GM19324 (cell line): ENCODE measurements at regions not wholly inside any gene's neighbourhood (a gene's known extent, or its start where the extent isn't known, plus 50 kb on each side); places are given as distances from the start of the nearest gene placed in this dataset.
"Not testable (repeated sequence)": the region's sequence is repeated elsewhere in the genome, so short reads cannot be mapped to it uniquely, and the experiment has no call there.

Source experiments
- ATAC-seq: cut with Tn5 transposase; IDR thresholded peaks from one replicate; pipeline ENCODE4 v1.9.1; 2021; ENCODE audit warnings: mild to moderate bottlenecking, moderate library complexity; ENCODE audit not compliant: unreplicated experiment, low FRiP score

- no peak for ATAC-seq
Observed at GRCh38 chr2:193868132-193868531, 1673.4 kb upstream of the TMEFF2 start.

GRCh38 chr2:193867454-193867853 is 1672.7 kb upstream of the TMEFF2 start:
- no peak for ATAC-seq

DNA sequence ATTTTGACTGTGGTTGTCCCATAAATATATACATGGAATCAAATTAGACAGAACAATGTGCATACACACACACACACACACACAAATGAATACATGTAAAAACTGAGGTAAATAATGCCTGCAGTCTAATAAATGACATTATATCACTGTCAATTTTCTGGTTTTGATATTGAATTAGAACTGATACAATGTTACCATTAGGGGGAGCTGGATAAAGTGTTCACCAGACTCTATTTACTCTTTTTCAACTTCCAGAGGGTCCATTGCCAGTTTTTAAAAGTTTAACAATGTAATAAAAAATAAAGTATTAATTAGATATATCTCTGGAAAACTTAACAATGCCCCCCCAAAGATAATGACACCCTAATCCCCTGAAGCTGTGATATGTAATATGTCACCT is 1666.8 kb upstream of the TMEFF2 start:
- no peak for ATAC-seq

GRCh38 chr2:193847991-193848390 is 1653.3 kb upstream of the TMEFF2 start:
- no peak for ATAC-seq

DNA sequence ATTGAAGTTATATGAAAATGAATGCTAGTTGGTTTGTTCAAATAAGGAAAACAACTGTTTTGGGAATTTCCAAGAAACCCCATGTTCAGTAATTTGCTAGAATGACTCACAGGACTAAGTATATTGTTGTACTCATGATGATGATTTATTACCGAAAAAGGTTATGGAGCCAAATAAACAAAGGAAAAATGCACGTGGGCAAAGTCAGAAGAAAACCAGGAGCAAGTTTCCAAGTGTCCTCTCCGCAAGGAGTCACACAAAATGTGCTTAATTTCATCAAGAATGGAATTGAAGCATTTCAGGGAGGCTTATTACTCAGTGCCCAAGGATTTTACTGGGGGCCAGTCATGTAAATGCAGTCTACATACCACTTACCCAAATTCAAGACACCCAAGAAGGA is 1652.4 kb upstream of the TMEFF2 start:
- ATAC-seq = no peak

DNA sequence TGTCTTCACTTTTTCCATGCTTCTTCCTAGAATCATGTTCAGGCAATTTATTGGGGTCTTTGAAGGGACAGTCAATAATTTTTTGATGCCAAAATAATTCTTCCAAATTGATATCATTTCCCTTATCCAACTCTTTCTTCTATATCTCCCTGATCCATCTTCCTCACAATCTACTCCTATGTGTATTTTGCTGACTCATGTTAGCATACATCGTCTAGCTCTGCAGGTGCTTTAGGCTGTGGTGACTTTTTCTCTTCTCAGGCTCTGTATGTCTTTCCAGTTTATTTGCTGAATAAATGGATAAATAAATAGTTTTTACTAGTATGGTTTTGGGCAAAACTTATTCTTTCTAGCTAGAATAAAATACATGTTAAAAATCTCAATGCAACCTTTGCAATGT is 1650.9 kb upstream of the TMEFF2 start:
- no peak for ATAC-seq

DNA sequence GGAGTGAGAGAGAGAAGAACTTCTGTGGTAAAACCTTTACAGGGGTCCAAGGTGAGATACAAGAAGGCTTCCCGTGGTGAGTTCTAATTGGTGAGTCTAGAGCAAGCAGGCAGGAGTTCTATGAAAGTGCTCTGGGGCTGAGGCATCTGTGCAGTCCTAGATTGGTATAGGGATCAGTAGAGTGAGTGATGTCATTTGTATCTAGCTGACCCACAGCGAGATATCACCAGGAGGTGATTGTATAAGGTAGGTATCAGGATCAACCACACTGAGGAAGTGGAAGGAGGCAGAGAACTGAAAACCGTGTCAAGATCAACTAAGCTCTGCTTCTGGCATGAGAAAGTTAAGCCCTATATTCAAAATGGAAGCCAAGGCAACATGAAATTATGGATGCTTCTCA is 1648.9 kb upstream of the TMEFF2 start:
- no peak for ATAC-seq

DNA sequence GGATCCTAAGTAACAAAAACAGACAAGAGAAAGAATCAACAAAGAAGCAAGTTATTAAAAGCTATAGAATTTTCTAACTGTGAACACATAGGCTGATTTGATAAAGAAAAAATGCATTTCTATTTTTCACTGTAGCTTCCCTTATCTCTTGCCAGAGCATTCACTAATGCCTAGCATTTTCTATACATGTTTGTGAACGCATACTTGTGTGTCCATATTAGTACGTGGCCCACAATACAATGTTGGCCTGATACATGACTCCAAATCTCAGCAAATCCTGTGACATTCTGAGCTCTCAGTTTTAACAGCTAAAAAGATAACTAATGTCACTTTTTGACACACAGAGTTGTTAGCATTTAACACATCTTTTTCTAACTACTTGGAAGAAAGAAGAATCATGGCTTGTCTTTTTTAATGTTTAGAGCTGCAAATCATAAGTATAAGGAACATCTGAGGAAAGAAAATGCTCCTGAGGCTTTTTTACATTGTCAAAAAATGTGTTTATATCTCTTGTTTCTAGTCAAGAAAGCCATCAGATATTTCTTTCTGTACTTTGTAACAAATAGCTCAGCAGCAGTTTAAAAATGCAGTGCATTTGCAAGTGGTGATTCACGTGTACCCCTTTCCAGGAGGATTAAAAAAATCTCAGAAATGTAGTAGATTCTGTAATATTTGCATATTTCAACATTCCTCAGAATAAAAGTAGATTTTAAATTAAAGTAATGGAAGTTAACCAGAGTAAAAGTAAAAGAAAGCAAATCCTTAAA is 1646.8 kb upstream of the TMEFF2 start:
- no peak for ATAC-seq

- ATAC-seq = no peak
Observed at GRCh38 chr2:193837111-193837738, 1642.5 kb upstream of the TMEFF2 start.

- ATAC-seq = not testable (repeated sequence)
Observed at GRCh38 chr2:193836424-193837006, 1641.8 kb upstream of the TMEFF2 start.

- ATAC-seq = not testable (repeated sequence)
Observed at GRCh38 chr2:193833895-193834294, 1639.2 kb upstream of the TMEFF2 start.

- ATAC-seq = no peak
Observed at GRCh38 chr2:193824474-193824873, 1629.7 kb upstream of the TMEFF2 start.

GRCh38 chr2:193818801-193819499 is 1624.2 kb upstream of the TMEFF2 start:
- no peak for ATAC-seq

GRCh38 chr2:193816008-193816407 is 1621.3 kb upstream of the TMEFF2 start:
- ATAC-seq = no peak

- ATAC-seq = no peak
Observed at GRCh38 chr2:193810533-193810932, 1615.8 kb upstream of the TMEFF2 start.

DNA sequence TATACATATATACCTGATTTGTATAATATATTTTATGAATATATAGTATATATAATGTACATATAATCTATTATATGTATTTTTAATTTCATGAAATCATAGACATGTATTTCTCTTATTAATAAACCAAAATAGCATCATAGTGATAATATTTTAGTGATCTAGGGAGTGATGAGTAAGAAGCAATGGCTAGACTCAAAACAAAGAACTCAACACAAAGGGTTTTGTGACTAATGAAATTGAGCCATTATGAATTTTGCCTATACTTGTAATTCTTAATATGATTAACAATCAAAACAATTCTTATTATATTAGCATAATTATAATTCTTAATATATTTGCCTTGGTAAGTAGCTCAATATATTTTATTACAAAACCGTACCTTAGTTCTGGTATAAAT is 1614.1 kb upstream of the TMEFF2 start:
- no peak for ATAC-seq

DNA sequence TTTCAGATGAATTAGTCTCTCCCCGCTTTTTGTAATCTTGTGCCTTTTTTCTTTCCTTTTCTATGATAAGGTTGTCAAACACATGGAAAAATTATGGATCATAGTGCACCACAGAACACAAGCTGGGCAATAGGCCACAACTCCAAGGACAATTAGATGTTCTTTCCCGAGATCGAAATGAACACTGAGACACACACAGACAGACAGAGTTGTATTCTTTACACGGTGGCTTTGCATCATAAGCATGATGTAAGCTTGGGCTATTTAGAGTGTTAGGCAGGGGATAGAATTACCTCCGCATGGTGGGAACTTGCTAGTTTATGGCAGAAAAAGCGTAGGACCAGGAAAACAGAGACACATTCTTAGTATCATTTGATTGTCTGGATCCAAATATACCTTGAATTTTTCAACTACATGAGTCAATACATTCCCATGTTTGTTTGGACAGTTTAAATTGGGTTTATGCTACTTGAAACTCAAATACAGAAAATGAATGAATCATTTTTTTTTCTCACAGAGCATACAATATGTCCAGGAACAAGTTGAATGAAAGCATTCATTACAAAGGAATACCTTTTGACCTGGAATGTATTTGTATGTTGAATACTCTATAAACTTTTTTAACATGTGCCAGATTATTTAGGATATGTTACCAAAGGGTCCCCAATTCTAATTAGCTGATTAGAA is 1611.5 kb upstream of the TMEFF2 start:
- ATAC-seq = no peak

DNA sequence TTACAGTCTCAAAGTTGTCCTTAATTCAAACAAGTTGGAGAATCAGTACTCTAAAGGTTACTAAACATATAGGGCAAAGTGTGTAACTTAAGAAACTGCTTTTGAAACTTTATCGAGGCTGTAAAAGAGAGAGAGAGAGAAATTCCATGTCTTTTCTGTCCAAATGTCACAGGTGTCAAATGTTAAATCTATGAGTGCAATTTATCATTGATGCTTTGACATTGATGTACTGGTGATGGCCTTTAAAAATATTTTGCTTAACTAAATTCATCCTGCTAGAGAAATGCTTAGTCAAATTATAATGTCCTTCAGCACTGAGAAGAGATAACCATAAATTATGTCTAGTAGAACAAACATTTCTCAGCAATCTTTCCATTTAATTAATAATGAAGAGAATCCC is 1602.1 kb upstream of the TMEFF2 start:
- ATAC-seq = no peak

- no peak for ATAC-seq
Observed at GRCh38 chr2:193793914-193794313, 1599.2 kb upstream of the TMEFF2 start.

GRCh38 chr2:193783681-193784080 is 1588.9 kb upstream of the TMEFF2 start:
- no peak for ATAC-seq

DNA sequence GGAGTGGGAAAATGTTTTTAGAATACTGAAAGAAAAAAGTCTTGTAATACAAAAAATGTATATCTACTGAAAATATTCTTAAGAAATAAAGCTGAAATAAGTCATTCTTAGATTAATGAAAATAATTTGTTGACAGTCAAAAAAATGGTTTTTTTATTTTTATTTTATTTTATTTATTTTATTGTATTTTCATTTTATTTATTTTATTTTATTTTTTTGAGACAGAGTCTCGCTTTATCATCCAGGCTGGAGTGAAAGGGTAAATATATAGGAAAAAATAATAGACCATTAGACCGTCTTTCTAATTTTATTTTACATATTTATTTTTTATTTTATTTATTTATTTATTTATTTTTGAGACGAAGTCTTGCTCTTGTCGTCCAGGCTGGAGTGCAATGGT is 1583.6 kb upstream of the TMEFF2 start:
- ATAC-seq = no peak
